HPDE6-E6E7 (cell line): ENCODE measurements at regions not wholly inside any gene's neighbourhood (a gene's known extent, or its start where the extent isn't known, plus 50 kb on each side); places are given as distances from the start of the nearest gene placed in this dataset.
A peak's percentile ranks its signal among the peaks of the same experiment; 100 is the strongest.
"Not testable (repeated sequence)": the region's sequence is repeated elsewhere in the genome, so short reads cannot be mapped to it uniquely, and the experiment has no call there.

ENCODE experiments used
- DNase-seq: peaks from one replicate; pipeline ENCODE4 v3.0.0; 2011; ENCODE audit warnings: missing footprints; ENCODE audit errors: extremely low spot score

GRCh38 chr15:77909182-77909940 lies 168.2 kb downstream of the TBC1D2B start:
- no peak for DNase-seq

GRCh38 chr15:77908752-77909111 lies 168.8 kb downstream of the TBC1D2B start:
- DNase-seq: not testable (repeated sequence)

GRCh38 chr15:77907824-77908751 lies 169.4 kb downstream of the TBC1D2B start:
- DNase-seq: no peak

- not testable (repeated sequence) for DNase-seq
Measured at GRCh38 chr15:77906062-77906990, 171.2 kb downstream of the TBC1D2B start.

- DNase-seq: no peak
Measured at GRCh38 chr15:77905301-77905920, 172.1 kb downstream of the TBC1D2B start.

- no peak for DNase-seq
Measured at GRCh38 chr15:77904901-77905300, 172.6 kb downstream of the TBC1D2B start.

GRCh38 chr15:77904436-77904821 lies 173.1 kb downstream of the TBC1D2B start:
- DNase-seq: no peak

GRCh38 chr15:77903761-77904435 lies 173.6 kb downstream of the TBC1D2B start:
- not testable (repeated sequence) for DNase-seq

- DNase-seq: peak; percentile 32
Measured at GRCh38 chr15:77902921-77903760, 174.4 kb downstream of the TBC1D2B start.

GRCh38 chr15:77901921-77902750 lies 175.4 kb downstream of the TBC1D2B start:
- DNase-seq: no peak

GRCh38 chr15:77901251-77901881 lies 176.1 kb downstream of the TBC1D2B start:
- no peak for DNase-seq

GRCh38 chr15:77900331-77900963 lies 177.1 kb downstream of the TBC1D2B start:
- not testable (repeated sequence) for DNase-seq

GRCh38 chr15:77899776-77900175 lies 177.7 kb downstream of the TBC1D2B start:
- not testable (repeated sequence) for DNase-seq

- no peak for DNase-seq
Measured at GRCh38 chr15:77898811-77899730, 178.4 kb downstream of the TBC1D2B start.

GRCh38 chr15:77897896-77898406 lies 179.6 kb downstream of the TBC1D2B start:
- no peak for DNase-seq

GRCh38 chr15:77897113-77897895 lies 180.2 kb downstream of the TBC1D2B start:
- not testable (repeated sequence) for DNase-seq
